ENCODE measurements at regions not wholly inside any gene's neighbourhood (a gene's known extent, or its start where the extent isn't known, plus 50 kb on each side); places are given as distances from the start of the nearest gene placed in this dataset.

GRCh38 chr2:150605664-150606063 is 118.2 kb upstream of the RND3 start:
- DNase-seq: no peak

GRCh38 chr2:150601280-150602038 is 114.0 kb upstream of the RND3 start:
- no peak for DNase-seq

- DNase-seq: no peak
Observed at GRCh38 chr2:150599889-150600288, 112.4 kb upstream of the RND3 start.

- no peak for DNase-seq
Observed at GRCh38 chr2:150598383-150598782, 110.9 kb upstream of the RND3 start.

- no peak for DNase-seq
Observed at GRCh38 chr2:150595803-150596470, 108.5 kb upstream of the RND3 start.

- no peak for DNase-seq
Observed at GRCh38 chr2:150594299-150594698, 106.8 kb upstream of the RND3 start.

- DNase-seq: no peak
Observed at GRCh38 chr2:150591496-150592285, 104.2 kb upstream of the RND3 start.

- no peak for DNase-seq
Observed at GRCh38 chr2:150589681-150590080, 102.2 kb upstream of the RND3 start.

- no peak for DNase-seq
Observed at GRCh38 chr2:150588506-150588870, 101.0 kb upstream of the RND3 start.

GRCh38 chr2:150587547-150588505 is 100.4 kb upstream of the RND3 start:
- no peak for DNase-seq

GRCh38 chr2:150586858-150587257 is 99.4 kb upstream of the RND3 start:
- no peak for DNase-seq

GRCh38 chr2:150585221-150585971 is 97.9 kb upstream of the RND3 start:
- DNase-seq: no peak

GRCh38 chr2:150584081-150584480 is 96.6 kb upstream of the RND3 start:
- no peak for DNase-seq

- DNase-seq: no peak
Observed at GRCh38 chr2:150581717-150582472, 94.4 kb upstream of the RND3 start.

- no peak for DNase-seq
Observed at GRCh38 chr2:150578481-150578880, 91.0 kb upstream of the RND3 start.

GRCh38 chr2:150575861-150576260 is 88.4 kb upstream of the RND3 start:
- no peak for DNase-seq

- DNase-seq: no peak
Observed at GRCh38 chr2:150572961-150573395, 85.5 kb upstream of the RND3 start.

GRCh38 chr2:150572194-150572766 is 84.8 kb upstream of the RND3 start:
- DNase-seq: no peak

GRCh38 chr2:150571121-150571520 is 83.7 kb upstream of the RND3 start:
- DNase-seq: no peak

GRCh38 chr2:150570712-150571111 is 83.2 kb upstream of the RND3 start:
- no peak for DNase-seq

GRCh38 chr2:150569761-150570160 is 82.3 kb upstream of the RND3 start:
- DNase-seq: no peak
